ENCODE measurements at regions not wholly inside any gene's neighbourhood (a gene's known extent, or its start where the extent isn't known, plus 50 kb on each side); places are given as distances from the start of the nearest gene placed in this dataset.
"Not testable (repeated sequence)": the region's sequence is repeated elsewhere in the genome, so short reads cannot be mapped to it uniquely, and the experiment has no call there.

- Histone ChIP-seq H4K20me1 (ENCODE audit: insufficient read depth) (no peaks in the 10 kb centered on the region), H3K4me3 (ENCODE audit: low read depth in 2 of 2, low read length in 1 of 2) (no peak overlapping the region), H3K79me2 (ENCODE audit: insufficient read depth) (no peaks in the 10 kb centered on the region), H3K27ac (ENCODE audit: low read depth in 2 of 2, low read length in 1 of 2) (peak overlapping the region in 1 of 2 experiments; percentile 34; a peak in 2 of 4 replicates), H3F3A (replicated peaks; ENCODE audit: insufficient read depth) (peaks cover 10% of the 10 kb centered on the region), H3K4me1 (ENCODE audit: control insufficient read depth in 1 of 2, insufficient read depth in 2 of 2, low read depth in 1 of 2, low read length in 1 of 2) (peaks cover 0 to 44% of the 10 kb centered on the region in 2 experiments; a peak in 3 of 4 replicates), H3K27me3 (ENCODE audit: insufficient read depth) (no peaks in the 10 kb centered on the region), H3K9ac (no peak overlapping the region), H3K9me2 (no peaks in the 10 kb centered on the region), H2AFZ (ENCODE audit: low read depth) (no peak overlapping the region), H3K9me3 (no peaks in the 10 kb centered on the region), H3K4me2 (peak overlapping the region; percentile 5; the same call in 1 of the 2 replicates), H3K36me3 (replicated peaks in 1 of 2; ENCODE audit: control insufficient read depth in 1 of 2, insufficient read depth in 2 of 2, low read length in 1 of 2) (no peaks in the 10 kb centered on the region)
- 64% methylated on average over 3 of the region's 3 CpGs for WGBS (ENCODE audit: low lambda C conversion rate)
- no peak for DNase-seq
- CTCF ChIA-PET: interaction anchor here (1.3 kb wide), 1 partner anchor 530 kb away, joined by 5 read pairs; no protein-coding TSS in a partner anchor
- TF ChIP-seq JUND (IDR thresholded peaks at IDR 0.05) (no peak), USF1 (IDR thresholded peaks at IDR 0.05; ENCODE audit: borderline replicate concordance, low read depth) (no peak), ELF1 (IDR thresholded peaks at IDR 0.05) (no peak), MAX (IDR thresholded peaks at IDR 0.05; ENCODE audit: low read depth) (no peak), RAD21 (IDR thresholded peaks at IDR 0.05; ENCODE audit: low read length) (no peak), GATA2 (CRISPR knock-in tag; IDR thresholded peaks at IDR 0.05) (no peak), FOXJ3 (CRISPR knock-in tag; IDR thresholded peaks at IDR 0.05) (no peak), EP300 (IDR thresholded peaks at IDR 0.05; ENCODE audit: borderline replicate concordance in 1 of 2, low read depth in 1 of 2, low read length in 1 of 2) (no peak), POLR2AphosphoS5 (IDR thresholded peaks at IDR 0.05; ENCODE audit: low read depth, low read length) (no peak), FOSL2 (IDR thresholded peaks at IDR 0.05; ENCODE audit: borderline replicate concordance, low read depth) (no peak), CTCF (IDR thresholded peaks at IDR 0.05) (no peak), MXI1 (IDR thresholded peaks at IDR 0.05; ENCODE audit: low read depth, low read length) (no peak), TEAD4 (IDR thresholded peaks at IDR 0.05; ENCODE audit: borderline replicate concordance, insufficient read depth) (no peak), RXRA (IDR thresholded peaks at IDR 0.05; ENCODE audit: borderline replicate concordance, low read depth) (no peak), NRF1 (IDR thresholded peaks at IDR 0.05; ENCODE audit: low read depth, low read length) (no peak), USF2 (IDR thresholded peaks at IDR 0.05; ENCODE audit: borderline replicate concordance, low read depth, low read length) (no peak), YY1 (IDR thresholded peaks at IDR 0.05; ENCODE audit: low read depth) (no peak), PBX3 (IDR thresholded peaks at IDR 0.05) (no peak), FOXM1 (IDR thresholded peaks at IDR 0.05; ENCODE audit: low read depth) (no peak), ZBTB33 (IDR thresholded peaks at IDR 0.05; ENCODE audit: borderline replicate concordance, low read depth) (no peak)
- POLR2A ChIA-PET: no interaction called here
Observed at GRCh38 chr18:60018618-60019462, 119.0 kb downstream of the PMAIP1 start.

- DNase-seq; H3K36me3 ChIP-seq (replicated peaks in 1 of 2; ENCODE audit: control insufficient read depth in 1 of 2, insufficient read depth in 2 of 2, low read length in 1 of 2); POLR2A ChIA-PET; H3K4me3 ChIP-seq (ENCODE audit: low read depth in 2 of 2, low read length in 1 of 2); H4K20me1 ChIP-seq (ENCODE audit: insufficient read depth); H3K9me3 ChIP-seq; H3K27ac ChIP-seq (ENCODE audit: low read depth in 2 of 2, low read length in 1 of 2); H3K79me2 ChIP-seq (ENCODE audit: insufficient read depth); H3K27me3 ChIP-seq (ENCODE audit: insufficient read depth); H3K9ac ChIP-seq; H2AFZ ChIP-seq (ENCODE audit: low read depth); H3F3A ChIP-seq (replicated peaks; ENCODE audit: insufficient read depth); H3K9me2 ChIP-seq: not testable (repeated sequence)
- H3K4me1 ChIP-seq (ENCODE audit: control insufficient read depth in 1 of 2, insufficient read depth in 2 of 2, low read depth in 1 of 2, low read length in 1 of 2): peaks cover 0 to 44% of the 10 kb centered on the region in 2 experiments; a peak in 3 of 4 replicates
- 100% methylated on average over 2 of the region's 3 CpGs for WGBS (ENCODE audit: low lambda C conversion rate)
- CTCF ChIA-PET: interaction anchor here (1.3 kb wide), 1 partner anchor 531 kb away, joined by 5 read pairs; no protein-coding TSS in a partner anchor
- 0 out of 2 replicates have a peak overlapping the region, but pooled peaks have one; percentile 5 for H3K4me2 ChIP-seq
Observed at GRCh38 chr18:60018134-60018533, 118.3 kb downstream of the PMAIP1 start.
